Skeletal muscle satellite cell (primary cell): ENCODE measurements at regions not wholly inside any gene's neighbourhood (a gene's known extent, or its start where the extent isn't known, plus 50 kb on each side); places are given as distances from the start of the nearest gene placed in this dataset.

Experiments used
- H3K27me3 ChIP-seq: 2 replicates; pipeline ENCODE4 v1.7.0; 2013; ENCODE audit warnings: low read length; ENCODE audit not compliant: control insufficient read depth, insufficient read depth
- H3K36me3 ChIP-seq: 2 replicates; pipeline ENCODE4 v1.7.0; 2013; ENCODE audit warnings: mild to moderate bottlenecking, control low read depth, low read length; ENCODE audit not compliant: insufficient read depth
- H3K4me1 ChIP-seq: 2 replicates; pipeline ENCODE4 v1.7.0; 2013; ENCODE audit warnings: low read length; ENCODE audit not compliant: control insufficient read depth, insufficient read depth
- H3K4me2 ChIP-seq: 2 replicates; pipeline ENCODE4 v1.7.0; 2013; ENCODE audit warnings: mild to moderate bottlenecking, low read length
- H3K4me3 ChIP-seq: 2 replicates; pipeline ENCODE4 v1.7.0; 2013; ENCODE audit warnings: low read length
- H3K9ac ChIP-seq: 2 replicates; pipeline ENCODE4 v1.7.0; 2013; ENCODE audit warnings: mild to moderate bottlenecking, low read depth, low read length, moderate library complexity
- H3K9me3 ChIP-seq: replicated peaks from 2 replicates; pipeline ENCODE4 v1.7.0; 2013; ENCODE audit warnings: mild to moderate bottlenecking, control low read depth, low read length

- H3K4me2 ChIP-seq, result no peak overlapping the region
- no peaks in the 10 kb centered on the region for H3K27me3 ChIP-seq
- no peaks in the 10 kb centered on the region for H3K9me3 ChIP-seq
- H3K4me1 ChIP-seq, result peaks cover 12% of the 10 kb centered on the region
- no peak overlapping the region for H3K4me3 ChIP-seq
- no peak overlapping the region for H3K9ac ChIP-seq
- H3K36me3 ChIP-seq, result no peaks in the 10 kb centered on the region
These were observed 250.8 kb downstream of the RDH14 start for GRCh38 chr2:18309627-18310026.

- no peaks in the 10 kb centered on the region for H3K27me3 ChIP-seq
- H3K9ac ChIP-seq, result no peak overlapping the region
- peaks cover 12% of the 10 kb centered on the region for H3K4me1 ChIP-seq
- H3K9me3 ChIP-seq, result no peaks in the 10 kb centered on the region
- no peak overlapping the region for H3K4me3 ChIP-seq
- H3K4me2 ChIP-seq, result no peak overlapping the region
- H3K36me3 ChIP-seq, result no peaks in the 10 kb centered on the region
These were observed 251.3 kb downstream of the RDH14 start for GRCh38 chr2:18309188-18309587.

- Histone ChIP-seq H3K4me2 (no peak overlapping the region), H3K9ac (no peak overlapping the region), H3K27me3 (no peaks in the 10 kb centered on the region), H3K9me3 (no peaks in the 10 kb centered on the region), H3K36me3 (no peaks in the 10 kb centered on the region), H3K4me1 (peaks cover 20% of the 10 kb centered on the region), H3K4me3 (no peak overlapping the region)
These were observed 255.6 kb downstream of the RDH14 start for GRCh38 chr2:18304849-18305248.

- Histone ChIP-seq H3K4me2 (no peak overlapping the region), H3K4me3 (no peak overlapping the region), H3K4me1 (peaks cover 32% of the 10 kb centered on the region), H3K36me3 (no peaks in the 10 kb centered on the region), H3K27me3 (no peaks in the 10 kb centered on the region), H3K9ac (no peak overlapping the region), H3K9me3 (no peaks in the 10 kb centered on the region)
These were observed 258.9 kb downstream of the RDH14 start for GRCh38 chr2:18301421-18302139.

GRCh38 chr2:18299423-18300212 lies 260.8 kb downstream of the RDH14 start:
- Histone ChIP-seq H3K27me3 (no peaks in the 10 kb centered on the region), H3K9me3 (no peaks in the 10 kb centered on the region), H3K4me3 (peak overlapping the region; percentile 25), H3K9ac (peak overlapping the region; percentile 60), H3K36me3 (no peaks in the 10 kb centered on the region), H3K4me2 (peak overlapping the region; percentile 76), H3K4me1 (peaks cover 32% of the 10 kb centered on the region)

GRCh38 chr2:18297534-18298058 lies 262.9 kb downstream of the RDH14 start:
- Histone ChIP-seq H3K27me3 (no peaks in the 10 kb centered on the region), H3K4me2 (no peak overlapping the region), H3K4me3 (no peak overlapping the region), H3K9ac (no peak overlapping the region), H3K9me3 (no peaks in the 10 kb centered on the region), H3K4me1 (peaks cover 32% of the 10 kb centered on the region), H3K36me3 (no peaks in the 10 kb centered on the region)

GRCh38 chr2:18290386-18290785 lies 270.1 kb downstream of the RDH14 start:
- no peaks in the 10 kb centered on the region for H3K9me3 ChIP-seq

GRCh38 chr2:18286897-18287296 lies 273.6 kb downstream of the RDH14 start:
- no peaks in the 10 kb centered on the region for H3K36me3 ChIP-seq
- no peak overlapping the region for H3K4me2 ChIP-seq
- no peaks in the 10 kb centered on the region for H3K9me3 ChIP-seq
- no peak overlapping the region for H3K9ac ChIP-seq
- H3K4me3 ChIP-seq, result no peak overlapping the region
- no peaks in the 10 kb centered on the region for H3K4me1 ChIP-seq
- no peaks in the 10 kb centered on the region for H3K27me3 ChIP-seq

More at GRCh38 chr2:18290386-18290785, 270.1 kb downstream of the RDH14 start:
- Histone ChIP-seq H3K4me1 (no peaks in the 10 kb centered on the region), H3K36me3 (no peaks in the 10 kb centered on the region), H3K4me2 (no peak overlapping the region), H3K27me3 (no peaks in the 10 kb centered on the region), H3K9ac (no peak overlapping the region), H3K4me3 (no peak overlapping the region)

- H3K4me3 ChIP-seq, result no peak overlapping the region
- no peaks in the 10 kb centered on the region for H3K4me1 ChIP-seq
- H3K9me3 ChIP-seq, result no peaks in the 10 kb centered on the region
- H3K9ac ChIP-seq, result no peak overlapping the region
- no peaks in the 10 kb centered on the region for H3K36me3 ChIP-seq
- H3K27me3 ChIP-seq, result no peaks in the 10 kb centered on the region
- no peak overlapping the region for H3K4me2 ChIP-seq
These were observed 276.1 kb downstream of the RDH14 start for GRCh38 chr2:18284331-18284730.

- no peaks in the 10 kb centered on the region for H3K27me3 ChIP-seq
- no peak overlapping the region for H3K9ac ChIP-seq
- H3K36me3 ChIP-seq, result no peaks in the 10 kb centered on the region
- H3K4me1 ChIP-seq, result no peaks in the 10 kb centered on the region
- H3K4me2 ChIP-seq, result no peak overlapping the region
- no peak overlapping the region for H3K4me3 ChIP-seq
- no peaks in the 10 kb centered on the region for H3K9me3 ChIP-seq
These were observed 278.4 kb downstream of the RDH14 start for GRCh38 chr2:18282026-18282425.

- H3K9ac ChIP-seq, result no peak overlapping the region
- H3K4me3 ChIP-seq, result no peak overlapping the region
- no peaks in the 10 kb centered on the region for H3K9me3 ChIP-seq
- no peak overlapping the region for H3K4me2 ChIP-seq
- H3K27me3 ChIP-seq, result no peaks in the 10 kb centered on the region
- no peaks in the 10 kb centered on the region for H3K36me3 ChIP-seq
- H3K4me1 ChIP-seq, result no peaks in the 10 kb centered on the region
These were observed 283.8 kb downstream of the RDH14 start for GRCh38 chr2:18276583-18277075.
